Activated CD4-positive, alpha-beta T cell treated with anti-CD3 and anti-CD28 coated beads, Interleukin-10, Interleukin-2, amounts not matched to agents 100 ng/mL and 50 ng/mL, durations not matched to agents 16 hours and 8 hours (primary cell): ENCODE measurements at regions not wholly inside any gene's neighbourhood (a gene's known extent, or its start where the extent isn't known, plus 50 kb on each side); places are given as distances from the start of the nearest gene placed in this dataset.
"Not testable (repeated sequence)": the region's sequence is repeated elsewhere in the genome, so short reads cannot be mapped to it uniquely, and the experiment has no call there.

Experiments
- DNase-seq: peaks from one replicate; pipeline ENCODE4 v3.0.0-alpha.2; 2020

DNA sequence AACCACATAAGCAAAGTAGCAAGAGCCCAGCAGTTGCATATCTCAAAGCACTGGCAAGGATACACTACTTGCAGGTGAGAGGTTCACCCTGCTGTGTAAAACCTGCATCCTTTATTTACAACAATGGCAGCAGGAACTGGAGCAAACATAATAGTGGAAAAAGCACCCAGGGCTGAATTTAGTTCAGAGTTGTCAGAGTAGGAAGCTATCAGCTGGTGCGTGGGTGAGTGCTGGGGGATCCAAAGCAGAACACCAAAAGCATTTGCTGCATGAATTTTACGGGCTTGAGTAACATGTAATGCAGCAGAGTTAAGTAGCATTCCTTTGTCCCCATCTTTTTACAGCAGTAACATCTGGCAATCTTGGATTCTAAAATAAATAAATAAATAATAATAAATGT lies 73.5 kb upstream of the SRD5A2 start:
- DNase-seq: no peak

DNA sequence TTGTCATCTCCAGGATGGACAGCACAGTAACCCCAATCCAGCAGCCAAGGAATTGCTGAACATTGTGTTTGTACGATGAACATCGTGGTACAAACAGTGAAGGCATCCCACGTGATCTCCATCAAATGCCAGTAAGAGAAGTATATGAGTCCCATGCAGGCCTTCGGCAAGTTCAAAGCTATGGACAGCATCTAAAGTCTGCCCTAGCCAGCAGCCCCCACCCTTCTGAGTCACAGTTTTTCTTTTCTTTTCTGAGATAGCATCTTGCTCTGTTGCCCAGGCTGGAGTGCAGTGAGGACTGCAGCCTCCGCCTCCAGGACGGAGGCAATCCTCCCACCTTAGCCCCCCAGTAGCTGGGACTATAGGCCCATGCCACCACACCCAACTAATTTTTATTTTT lies 71.0 kb upstream of the SRD5A2 start:
- no peak for DNase-seq

DNA sequence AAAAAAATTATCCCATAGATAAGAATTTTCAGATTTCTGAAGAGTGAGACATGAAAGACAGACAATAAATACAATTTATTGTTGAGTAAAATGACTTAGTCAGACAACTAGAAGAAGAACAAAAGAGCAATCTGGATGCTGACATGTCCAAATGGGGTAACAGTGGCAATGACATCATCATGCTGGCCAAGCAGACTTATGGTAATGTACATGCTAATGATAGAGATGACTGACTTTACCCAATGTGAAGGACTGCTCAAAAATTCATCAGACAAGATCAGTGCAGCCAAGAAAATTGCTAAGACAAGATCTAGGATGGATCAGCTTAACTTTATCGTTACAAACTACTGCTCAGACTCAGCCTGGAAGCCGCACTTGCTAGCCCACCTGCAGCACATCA lies 70.5 kb upstream of the SRD5A2 start:
- no peak for DNase-seq

DNA sequence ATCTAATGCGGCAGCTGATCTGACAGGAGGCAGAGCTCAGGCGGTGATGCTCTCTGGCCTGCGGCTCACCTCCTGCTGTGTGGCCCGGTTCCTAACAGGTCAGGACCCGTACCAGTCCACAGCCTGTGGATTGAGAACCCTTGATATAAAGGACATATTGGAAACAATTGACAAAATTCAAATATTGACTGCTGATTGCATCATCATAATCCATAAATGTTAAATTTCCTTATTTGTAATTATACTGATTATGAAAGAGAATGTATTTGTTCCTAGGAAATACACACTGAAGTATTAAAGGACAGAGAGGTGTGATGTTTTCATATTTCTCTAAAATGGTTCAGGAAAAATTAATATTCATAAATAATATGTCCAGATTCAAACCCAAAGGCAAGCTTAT lies 63.8 kb upstream of the SRD5A2 start:
- DNase-seq: no peak

DNA sequence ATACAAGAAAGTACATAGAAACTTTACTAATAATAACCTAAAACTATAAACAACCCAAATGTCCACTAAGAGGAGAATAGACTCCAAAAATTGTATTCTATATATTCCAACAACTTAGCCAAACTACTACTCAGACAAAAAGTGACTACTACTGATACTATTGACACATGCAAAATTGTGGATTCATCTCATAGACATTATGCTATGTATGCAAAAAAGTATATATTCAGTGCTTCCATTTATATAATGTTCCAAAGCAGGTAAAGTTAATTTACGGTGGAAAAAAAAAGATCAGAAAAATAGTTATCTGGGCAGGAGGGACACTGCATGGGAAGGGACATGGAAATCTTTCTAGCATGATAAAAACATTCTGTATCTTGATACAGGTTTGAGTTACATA lies 62.0 kb upstream of the SRD5A2 start:
- DNase-seq: no peak

DNA sequence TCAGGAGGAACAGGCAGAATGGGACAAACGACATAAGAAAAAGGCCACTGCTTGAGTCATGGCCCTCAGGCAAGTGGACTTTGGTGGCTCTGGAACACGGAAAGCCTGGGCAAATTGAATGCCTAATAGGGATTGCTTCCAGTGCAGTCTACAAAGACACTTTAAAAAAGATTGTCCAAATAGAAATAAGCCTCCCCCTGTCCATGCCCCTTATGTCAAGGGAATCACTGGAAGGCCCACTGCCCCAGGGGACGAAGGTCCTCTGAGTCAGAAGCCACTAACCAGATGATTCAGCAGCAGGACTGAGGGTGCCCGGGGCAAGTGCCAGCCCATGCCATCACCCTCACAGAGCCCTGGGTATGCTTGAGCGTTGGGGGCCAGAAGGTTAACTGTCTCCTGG lies 51.5 kb upstream of the SRD5A2 start:
- DNase-seq: not testable (repeated sequence)
